Loucy (cell line): ENCODE measurements at regions not wholly inside any gene's neighbourhood (a gene's known extent, or its start where the extent isn't known, plus 50 kb on each side); places are given as distances from the start of the nearest gene placed in this dataset.

ENCODE experiments used
- CTCF ChIP-seq: fragments of 200-600 bp; sonication (generic); conservative IDR thresholded peaks from 2 replicates; pipeline ENCODE4 v1.5.1; 2014; ENCODE audit warnings: mild to moderate bottlenecking, antibody characterized with exemption, low read length
- EZH2phosphoT487 ChIP-seq: fragments of 200-600 bp; IDR thresholded peaks from 2 replicates; pipeline ENCODE4 v1.6.1; 2018; ENCODE audit warnings: antibody characterized with exemption, mild to moderate bottlenecking, moderate library complexity, borderline replicate concordance

- TF ChIP-seq CTCF = no peak
- no peak for TF ChIP-seq EZH2phosphoT487
Measured at GRCh38 chr5:109951758-109952157, 262.0 kb downstream of the MAN2A1 start.
